Nephron (organoid): ENCODE measurements at regions not wholly inside any gene's neighbourhood (a gene's known extent, or its start where the extent isn't known, plus 50 kb on each side); places are given as distances from the start of the nearest gene placed in this dataset.

Experiments used
- H3K27ac Mint-ChIP-seq, 3 experiments: 2 replicates each; pipeline ENCODE4 v1.8.0; 2020; ENCODE audit warnings: mixed read lengths in 3 of 3, mild to moderate bottlenecking in 2 of 3, moderate library complexity in 1 of 3
- H3K27me3 Mint-ChIP-seq: 2 replicates; pipeline ENCODE4 v1.8.0; 2021; ENCODE audit warnings: low read depth, mild to moderate bottlenecking, moderate library complexity, mixed read lengths
- H3K36me3 Mint-ChIP-seq: 2 replicates; pipeline ENCODE4 v1.8.0; 2020; ENCODE audit warnings: low read depth, mixed read lengths
- H3K4me1 Mint-ChIP-seq: 2 replicates; pipeline ENCODE4 v1.8.0; 2020; ENCODE audit warnings: mixed read lengths
- H3K4me3 Mint-ChIP-seq, 3 experiments: 2 replicates each; pipeline ENCODE4 v1.8.0; 2020; ENCODE audit warnings: mild to moderate bottlenecking in 3 of 3, mixed read lengths in 3 of 3, moderate library complexity in 2 of 3
- H3K9me3 Mint-ChIP-seq: 2 replicates; pipeline ENCODE4 v1.8.0; 2020; ENCODE audit warnings: mixed read lengths
- TF ChIP-seq, protein P1 (sequence below), 3 experiments: fragments of 200-600 bp; sonication (generic); IDR thresholded peaks; one replicate each; pipeline ENCODE4 v1.5.0; 2021; ENCODE audit warnings: antibody characterized with exemption in 3 of 3; ENCODE audit not compliant: unreplicated experiment in 3 of 3

- Mint-ChIP-seq H3K27me3 (no peaks in the 10 kb centered on the region), H3K27ac (no peak overlapping the region), H3K4me3 (no peak overlapping the region), H3K9me3 (peaks cover 9% of the 10 kb centered on the region), H3K36me3 (no peaks in the 10 kb centered on the region), H3K4me1 (no peaks in the 10 kb centered on the region)
- TF ChIP-seq, protein P1, sequence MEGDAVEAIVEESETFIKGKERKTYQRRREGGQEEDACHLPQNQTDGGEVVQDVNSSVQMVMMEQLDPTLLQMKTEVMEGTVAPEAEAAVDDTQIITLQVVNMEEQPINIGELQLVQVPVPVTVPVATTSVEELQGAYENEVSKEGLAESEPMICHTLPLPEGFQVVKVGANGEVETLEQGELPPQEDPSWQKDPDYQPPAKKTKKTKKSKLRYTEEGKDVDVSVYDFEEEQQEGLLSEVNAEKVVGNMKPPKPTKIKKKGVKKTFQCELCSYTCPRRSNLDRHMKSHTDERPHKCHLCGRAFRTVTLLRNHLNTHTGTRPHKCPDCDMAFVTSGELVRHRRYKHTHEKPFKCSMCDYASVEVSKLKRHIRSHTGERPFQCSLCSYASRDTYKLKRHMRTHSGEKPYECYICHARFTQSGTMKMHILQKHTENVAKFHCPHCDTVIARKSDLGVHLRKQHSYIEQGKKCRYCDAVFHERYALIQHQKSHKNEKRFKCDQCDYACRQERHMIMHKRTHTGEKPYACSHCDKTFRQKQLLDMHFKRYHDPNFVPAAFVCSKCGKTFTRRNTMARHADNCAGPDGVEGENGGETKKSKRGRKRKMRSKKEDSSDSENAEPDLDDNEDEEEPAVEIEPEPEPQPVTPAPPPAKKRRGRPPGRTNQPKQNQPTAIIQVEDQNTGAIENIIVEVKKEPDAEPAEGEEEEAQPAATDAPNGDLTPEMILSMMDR (IDR thresholded peaks at IDR 0.05; ENCODE audit: unreplicated experiment in 3 of 3): no peak
Measured at GRCh38 chr7:34457329-34457728, 200.7 kb upstream of the NPSR1 start.

GRCh38 chr7:34463830-34464229, 194.2 kb upstream of the NPSR1 start:
- H3K9me3 Mint-ChIP-seq: peaks cover 14% of the 10 kb centered on the region
- H3K36me3 Mint-ChIP-seq: no peaks in the 10 kb centered on the region
- no peak overlapping the region for H3K27ac Mint-ChIP-seq
- H3K27me3 Mint-ChIP-seq: no peaks in the 10 kb centered on the region
- no peak overlapping the region for H3K4me3 Mint-ChIP-seq
- TF ChIP-seq, protein P1 (IDR thresholded peaks at IDR 0.05; ENCODE audit: unreplicated experiment in 3 of 3): no peak
- H3K4me1 Mint-ChIP-seq: no peaks in the 10 kb centered on the region

- peaks cover 21% of the 10 kb centered on the region for H3K9me3 Mint-ChIP-seq
- TF ChIP-seq, protein P1 (IDR thresholded peaks at IDR 0.05; ENCODE audit: unreplicated experiment in 3 of 3): no peak
- H3K4me3 Mint-ChIP-seq: no peak overlapping the region
- H3K36me3 Mint-ChIP-seq: no peaks in the 10 kb centered on the region
- H3K4me1 Mint-ChIP-seq: no peaks in the 10 kb centered on the region
- no peak overlapping the region for H3K27ac Mint-ChIP-seq
- H3K27me3 Mint-ChIP-seq: no peaks in the 10 kb centered on the region
Measured at GRCh38 chr7:34471844-34472243, 186.2 kb upstream of the NPSR1 start.

DNA sequence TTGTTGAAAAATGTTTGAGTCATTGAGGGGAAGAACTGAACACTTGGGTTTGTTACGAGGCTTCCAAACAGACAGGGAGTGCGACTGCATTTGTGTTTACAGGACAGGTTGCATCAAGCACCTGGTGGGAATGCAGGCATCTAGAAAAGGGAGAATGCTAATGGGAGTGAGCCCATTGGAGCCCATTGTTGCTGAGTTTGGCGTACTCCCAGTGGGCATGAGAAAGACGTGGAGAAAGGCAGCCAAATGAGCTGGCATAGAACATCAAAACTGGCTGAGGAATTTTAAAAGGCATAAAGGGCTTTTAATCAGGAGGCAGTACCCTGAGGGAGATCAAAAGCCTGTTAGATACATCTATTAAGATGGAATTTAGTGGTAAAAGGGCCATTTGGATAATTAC, 171.6 kb upstream of the NPSR1 start:
- H3K4me1 Mint-ChIP-seq: peaks cover 6% of the 10 kb centered on the region
- no peaks in the 10 kb centered on the region for H3K36me3 Mint-ChIP-seq
- no peak overlapping the region for H3K27ac Mint-ChIP-seq
- TF ChIP-seq, protein P1 (IDR thresholded peaks at IDR 0.05; ENCODE audit: unreplicated experiment in 3 of 3): no peak
- H3K9me3 Mint-ChIP-seq: peaks cover 3% of the 10 kb centered on the region
- no peak overlapping the region for H3K4me3 Mint-ChIP-seq
- no peaks in the 10 kb centered on the region for H3K27me3 Mint-ChIP-seq

- H3K27ac Mint-ChIP-seq: no peak overlapping the region
- H3K4me3 Mint-ChIP-seq: no peak overlapping the region
- H3K9me3 Mint-ChIP-seq: peaks cover 3% of the 10 kb centered on the region
- no peaks in the 10 kb centered on the region for H3K27me3 Mint-ChIP-seq
- H3K36me3 Mint-ChIP-seq: no peaks in the 10 kb centered on the region
- peaks cover 6% of the 10 kb centered on the region for H3K4me1 Mint-ChIP-seq
- TF ChIP-seq, protein P1 (IDR thresholded peaks at IDR 0.05; ENCODE audit: unreplicated experiment in 3 of 3): no peak
Measured at GRCh38 chr7:34487391-34488115, 170.5 kb upstream of the NPSR1 start.

DNA sequence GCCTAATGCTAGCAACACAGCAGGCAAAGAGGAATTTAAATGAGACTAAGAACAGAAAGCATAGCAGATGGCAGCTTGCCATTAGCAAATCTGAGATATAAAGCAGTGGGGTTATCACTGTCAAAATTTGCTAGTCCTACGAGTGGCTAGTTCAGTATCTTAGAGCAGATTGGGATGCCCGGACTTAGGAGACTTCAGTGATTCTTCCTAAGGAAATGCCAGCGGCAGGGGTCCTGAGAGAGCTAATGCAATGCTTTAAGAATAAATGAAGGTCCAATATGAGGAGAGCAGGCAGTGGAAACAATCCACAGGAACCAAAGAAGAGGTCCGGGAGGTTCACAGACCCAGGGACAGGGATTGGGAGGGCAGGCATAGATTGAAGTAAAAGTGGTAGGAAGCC, 169.3 kb upstream of the NPSR1 start:
- Mint-ChIP-seq H3K27ac (no peak overlapping the region), H3K4me1 (peaks cover 6% of the 10 kb centered on the region), H3K4me3 (no peak overlapping the region), H3K27me3 (no peaks in the 10 kb centered on the region), H3K9me3 (no peaks in the 10 kb centered on the region), H3K36me3 (no peaks in the 10 kb centered on the region)
- TF ChIP-seq, protein P1 (IDR thresholded peaks at IDR 0.05; ENCODE audit: unreplicated experiment in 3 of 3): no peak
